AG09319 (cell line): ENCODE measurements at regions not wholly inside any gene's neighbourhood (a gene's known extent, or its start where the extent isn't known, plus 50 kb on each side); places are given as distances from the start of the nearest gene placed in this dataset.
"Not testable (repeated sequence)": the region's sequence is repeated elsewhere in the genome, so short reads cannot be mapped to it uniquely, and the experiment has no call there.

ENCODE experiments used
- DNase-seq: peaks from one replicate; pipeline ENCODE4 v3.0.0-alpha.2; 2010; ENCODE audit warnings: low read depth; ENCODE audit errors: extremely low read depth
- TF ChIP-seq, protein P1 (sequence below): IDR thresholded peaks from 2 replicates; pipeline ENCODE4 v1.5.1; 2011; ENCODE audit warnings: low read depth, mild to moderate bottlenecking, inconsistent platforms, low read length, moderate library complexity

DNA sequence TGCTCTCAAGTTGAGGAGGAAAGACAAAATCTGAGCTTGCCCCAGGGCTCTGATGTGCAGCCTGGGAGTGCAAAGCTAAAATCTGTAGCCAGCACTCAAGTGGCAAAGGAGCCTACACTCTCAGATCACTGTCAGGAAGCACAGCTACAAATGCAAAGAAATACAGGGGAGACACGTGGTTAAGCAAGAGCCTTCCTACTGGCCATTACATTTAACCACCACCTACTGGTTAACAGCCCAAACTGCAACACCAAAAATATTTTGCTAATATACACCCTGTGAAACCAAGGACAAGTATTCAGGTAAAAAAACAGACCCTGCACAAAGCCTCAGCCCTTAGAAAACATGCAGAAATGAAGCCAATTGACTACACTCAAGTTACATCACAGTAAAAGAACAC is 170.4 kb upstream of the FGF16 start:
- TF ChIP-seq, protein P1, sequence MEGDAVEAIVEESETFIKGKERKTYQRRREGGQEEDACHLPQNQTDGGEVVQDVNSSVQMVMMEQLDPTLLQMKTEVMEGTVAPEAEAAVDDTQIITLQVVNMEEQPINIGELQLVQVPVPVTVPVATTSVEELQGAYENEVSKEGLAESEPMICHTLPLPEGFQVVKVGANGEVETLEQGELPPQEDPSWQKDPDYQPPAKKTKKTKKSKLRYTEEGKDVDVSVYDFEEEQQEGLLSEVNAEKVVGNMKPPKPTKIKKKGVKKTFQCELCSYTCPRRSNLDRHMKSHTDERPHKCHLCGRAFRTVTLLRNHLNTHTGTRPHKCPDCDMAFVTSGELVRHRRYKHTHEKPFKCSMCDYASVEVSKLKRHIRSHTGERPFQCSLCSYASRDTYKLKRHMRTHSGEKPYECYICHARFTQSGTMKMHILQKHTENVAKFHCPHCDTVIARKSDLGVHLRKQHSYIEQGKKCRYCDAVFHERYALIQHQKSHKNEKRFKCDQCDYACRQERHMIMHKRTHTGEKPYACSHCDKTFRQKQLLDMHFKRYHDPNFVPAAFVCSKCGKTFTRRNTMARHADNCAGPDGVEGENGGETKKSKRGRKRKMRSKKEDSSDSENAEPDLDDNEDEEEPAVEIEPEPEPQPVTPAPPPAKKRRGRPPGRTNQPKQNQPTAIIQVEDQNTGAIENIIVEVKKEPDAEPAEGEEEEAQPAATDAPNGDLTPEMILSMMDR = no peak
- no peak for DNase-seq

DNA sequence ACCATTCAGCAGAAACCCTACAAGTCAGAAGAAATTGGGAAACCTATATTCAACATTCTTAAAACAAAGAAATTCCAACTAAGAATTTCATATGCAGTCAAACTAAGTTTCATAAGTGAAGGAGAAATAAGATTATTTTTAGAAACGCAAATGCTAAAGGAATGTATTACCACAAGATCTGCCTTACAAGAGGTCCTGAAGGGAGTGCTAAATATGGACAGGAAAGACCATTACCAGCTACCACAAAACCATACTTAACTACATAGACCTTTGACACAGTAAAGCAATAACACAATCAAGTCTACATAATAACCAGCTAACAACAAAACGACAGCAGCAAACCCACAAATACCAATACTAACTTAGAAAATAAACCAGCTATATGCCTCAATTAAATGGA is 169.3 kb upstream of the FGF16 start:
- no peak for DNase-seq
- TF ChIP-seq, protein P1 = no peak

DNA sequence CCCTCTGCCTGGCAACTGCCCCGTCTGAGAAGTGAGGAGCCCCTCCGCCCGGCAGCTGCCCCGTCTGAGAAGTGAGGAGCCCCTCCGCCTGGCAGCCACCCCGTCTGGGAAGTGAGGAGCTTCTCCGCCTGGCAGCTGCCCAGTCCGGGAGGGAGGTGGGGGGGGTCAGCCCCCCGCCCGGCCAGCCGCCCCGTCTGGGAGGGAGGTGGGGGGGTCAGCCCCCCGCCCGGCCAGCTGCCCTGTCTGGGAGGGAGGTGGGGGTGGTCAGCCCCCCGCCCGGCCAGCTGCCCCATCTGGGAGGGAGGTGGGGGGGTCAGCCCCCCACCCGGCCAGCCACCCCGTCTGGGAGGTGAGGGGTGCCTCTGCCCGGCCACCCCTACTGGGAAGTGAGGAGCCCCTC is 167.8 kb upstream of the FGF16 start:
- DNase-seq = not testable (repeated sequence)

DNA sequence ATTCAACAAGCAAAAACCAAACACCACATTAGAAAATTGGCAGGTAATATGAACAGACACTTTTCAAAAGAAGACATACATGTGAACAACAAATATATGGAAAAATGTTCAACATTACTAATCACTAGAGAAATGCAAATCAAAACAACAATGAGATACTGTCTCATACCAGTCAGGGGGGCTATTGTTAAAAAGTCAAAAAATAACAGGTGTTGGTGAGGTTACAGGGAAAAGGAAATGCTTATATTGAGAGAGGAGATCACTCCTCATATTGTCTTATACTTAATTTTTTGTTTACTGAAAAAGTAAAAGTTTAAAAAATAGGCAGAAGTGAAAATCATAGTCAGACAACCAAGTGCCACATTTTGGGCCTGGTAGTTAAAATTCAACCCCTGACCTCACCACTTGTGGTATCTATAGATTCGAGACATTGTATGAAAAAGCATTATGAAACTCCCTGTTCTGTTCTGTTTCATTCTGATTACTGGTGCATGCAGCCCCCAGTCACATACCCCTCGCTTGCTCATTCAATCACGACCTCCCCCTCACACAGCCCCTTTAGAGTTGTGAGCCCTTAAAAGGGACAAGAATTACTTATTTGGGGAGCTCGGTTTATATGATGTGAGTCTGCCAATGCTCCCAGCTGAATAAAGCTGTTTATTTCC is 153.7 kb upstream of the FGF16 start:
- TF ChIP-seq, protein P1 = no peak

DNA sequence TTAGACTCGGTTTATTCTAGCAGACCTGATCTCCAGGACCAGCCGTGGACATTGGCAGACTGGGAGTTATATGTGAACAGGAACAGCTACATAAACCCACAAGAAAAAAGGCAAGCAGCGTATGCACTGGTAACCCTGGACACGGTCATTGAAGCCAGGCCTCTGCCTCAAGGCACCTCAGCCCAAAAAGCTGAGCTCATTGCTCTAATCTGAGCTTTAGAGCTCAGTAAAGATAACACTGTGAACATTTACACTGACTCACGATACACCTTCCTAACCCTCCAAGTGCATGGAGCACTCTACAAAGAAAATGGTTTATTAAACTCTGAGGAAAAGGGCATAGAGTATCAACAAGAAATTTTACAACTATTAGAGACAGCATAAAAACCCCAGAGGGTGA is 148.9 kb upstream of the FGF16 start:
- TF ChIP-seq, protein P1 = no peak
- DNase-seq = no peak

More for the DNA sequence above, 153.7 kb upstream of the FGF16 start:
- no peak for DNase-seq

DNA sequence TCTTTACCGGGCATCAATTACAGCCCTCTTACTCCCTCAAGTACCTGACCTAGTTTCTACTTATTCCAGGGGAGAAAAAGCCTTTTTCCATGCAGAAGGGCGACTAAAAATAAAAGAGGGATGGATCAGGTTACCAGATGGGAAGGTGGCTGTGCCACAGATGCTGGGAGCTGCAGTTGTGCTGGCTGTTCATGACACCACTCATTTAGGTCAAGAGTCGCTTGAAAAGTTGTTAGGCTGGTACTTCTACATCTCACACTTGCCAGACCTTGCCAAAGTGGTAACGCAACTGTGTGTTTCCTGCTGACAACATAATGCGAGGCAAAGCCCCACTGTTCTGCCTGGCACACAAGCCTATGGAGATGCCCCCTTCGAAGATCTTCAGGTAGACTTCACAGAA is 148.4 kb upstream of the FGF16 start:
- DNase-seq = no peak
- TF ChIP-seq, protein P1 = no peak

DNA sequence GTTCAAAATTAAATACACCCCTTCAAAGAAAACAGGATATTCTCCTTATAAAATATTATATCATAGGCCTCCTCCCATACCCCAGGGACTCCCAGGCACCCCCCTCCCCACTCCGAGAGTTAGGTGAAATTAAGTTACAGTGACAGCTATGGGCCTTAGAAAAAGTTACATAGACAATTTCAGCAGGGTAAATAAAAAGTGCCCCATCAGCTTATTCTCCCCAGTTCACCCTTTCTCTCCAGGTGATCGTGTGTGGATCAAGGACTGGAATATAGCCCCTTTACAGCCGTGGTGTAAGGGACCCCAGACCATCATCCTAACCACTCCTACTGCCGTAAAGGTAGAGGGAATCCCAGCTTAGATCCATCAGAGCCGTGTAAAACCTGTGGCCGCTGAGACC is 147.6 kb upstream of the FGF16 start:
- no peak for DNase-seq
- TF ChIP-seq, protein P1 = no peak

DNA sequence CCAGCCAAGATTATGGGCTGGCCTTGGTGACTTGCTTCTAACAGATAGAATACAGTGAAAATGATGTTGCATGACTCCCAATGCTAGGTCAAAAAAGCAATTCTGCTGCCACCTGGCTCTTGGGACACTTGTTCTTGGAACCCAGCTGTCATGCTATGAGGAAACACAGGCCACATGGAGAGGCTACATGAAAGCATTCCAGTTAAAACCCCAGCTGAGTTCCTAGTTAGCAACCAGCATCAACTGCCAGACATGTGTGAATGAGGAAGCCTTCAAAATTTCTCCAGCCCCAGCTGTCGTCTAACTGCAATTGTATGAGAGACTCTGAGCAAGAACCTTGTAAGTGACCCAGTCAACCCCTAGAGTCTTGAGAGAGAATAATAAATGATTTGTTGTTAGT is 105.2 kb upstream of the FGF16 start:
- DNase-seq = no peak
- TF ChIP-seq, protein P1 = no peak
